SK-N-SH (cell line): ENCODE measurements at regions not wholly inside any gene's neighbourhood (a gene's known extent, or its start where the extent isn't known, plus 50 kb on each side); places are given as distances from the start of the nearest gene placed in this dataset.

Experiments
- JUND ChIP-seq: IDR thresholded peaks from 2 replicates; pipeline ENCODE4 v1.4.0; 2012
- YY1 ChIP-seq: IDR thresholded peaks from 2 replicates; pipeline ENCODE4 v1.4.0; 2012; ENCODE audit warnings: low read depth, mild to moderate bottlenecking
- TF ChIP-seq, protein P1 (sequence below): IDR thresholded peaks from 2 replicates; pipeline ENCODE4 v1.4.0; 2012; ENCODE audit warnings: low read depth
- TF ChIP-seq, protein P2 (sequence below): IDR thresholded peaks from 2 replicates; pipeline ENCODE4 v1.6.1; 2012; ENCODE audit warnings: mild to moderate bottlenecking, low read depth, low read length, moderate library complexity

DNA sequence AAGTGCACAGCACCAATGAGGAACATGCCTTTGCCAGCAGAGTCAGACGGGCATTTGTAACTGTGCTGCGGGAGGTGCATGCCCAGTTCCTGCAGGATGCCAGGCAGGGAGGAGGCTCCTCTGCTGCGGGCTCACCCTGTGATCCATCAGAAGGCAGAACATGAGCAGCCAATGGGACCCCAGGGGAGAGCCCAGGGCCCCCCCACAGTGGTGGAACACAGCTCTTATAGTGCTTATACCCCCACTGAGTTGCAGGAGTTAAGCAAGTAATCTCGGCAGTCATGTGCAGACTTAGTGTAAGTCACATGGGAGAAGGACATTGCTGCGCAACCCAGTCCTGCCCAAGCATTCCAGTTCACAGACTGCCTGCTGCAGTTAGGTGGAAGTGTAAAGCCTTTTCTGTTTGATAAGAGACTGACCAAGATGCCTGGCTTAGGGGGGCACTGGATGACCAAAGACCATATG lies 120.3 kb upstream of the TMEM106B start:
- TF ChIP-seq, protein P1, sequence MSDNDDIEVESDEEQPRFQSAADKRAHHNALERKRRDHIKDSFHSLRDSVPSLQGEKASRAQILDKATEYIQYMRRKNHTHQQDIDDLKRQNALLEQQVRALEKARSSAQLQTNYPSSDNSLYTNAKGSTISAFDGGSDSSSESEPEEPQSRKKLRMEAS = no peak
- no peak for TF ChIP-seq YY1
- TF ChIP-seq JUND = no peak
- TF ChIP-seq, protein P2, sequence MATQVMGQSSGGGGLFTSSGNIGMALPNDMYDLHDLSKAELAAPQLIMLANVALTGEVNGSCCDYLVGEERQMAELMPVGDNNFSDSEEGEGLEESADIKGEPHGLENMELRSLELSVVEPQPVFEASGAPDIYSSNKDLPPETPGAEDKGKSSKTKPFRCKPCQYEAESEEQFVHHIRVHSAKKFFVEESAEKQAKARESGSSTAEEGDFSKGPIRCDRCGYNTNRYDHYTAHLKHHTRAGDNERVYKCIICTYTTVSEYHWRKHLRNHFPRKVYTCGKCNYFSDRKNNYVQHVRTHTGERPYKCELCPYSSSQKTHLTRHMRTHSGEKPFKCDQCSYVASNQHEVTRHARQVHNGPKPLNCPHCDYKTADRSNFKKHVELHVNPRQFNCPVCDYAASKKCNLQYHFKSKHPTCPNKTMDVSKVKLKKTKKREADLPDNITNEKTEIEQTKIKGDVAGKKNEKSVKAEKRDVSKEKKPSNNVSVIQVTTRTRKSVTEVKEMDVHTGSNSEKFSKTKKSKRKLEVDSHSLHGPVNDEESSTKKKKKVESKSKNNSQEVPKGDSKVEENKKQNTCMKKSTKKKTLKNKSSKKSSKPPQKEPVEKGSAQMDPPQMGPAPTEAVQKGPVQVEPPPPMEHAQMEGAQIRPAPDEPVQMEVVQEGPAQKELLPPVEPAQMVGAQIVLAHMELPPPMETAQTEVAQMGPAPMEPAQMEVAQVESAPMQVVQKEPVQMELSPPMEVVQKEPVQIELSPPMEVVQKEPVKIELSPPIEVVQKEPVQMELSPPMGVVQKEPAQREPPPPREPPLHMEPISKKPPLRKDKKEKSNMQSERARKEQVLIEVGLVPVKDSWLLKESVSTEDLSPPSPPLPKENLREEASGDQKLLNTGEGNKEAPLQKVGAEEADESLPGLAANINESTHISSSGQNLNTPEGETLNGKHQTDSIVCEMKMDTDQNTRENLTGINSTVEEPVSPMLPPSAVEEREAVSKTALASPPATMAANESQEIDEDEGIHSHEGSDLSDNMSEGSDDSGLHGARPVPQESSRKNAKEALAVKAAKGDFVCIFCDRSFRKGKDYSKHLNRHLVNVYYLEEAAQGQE = no peak
